ENCODE measurements at regions not wholly inside any gene's neighbourhood (a gene's known extent, or its start where the extent isn't known, plus 50 kb on each side); places are given as distances from the start of the nearest gene placed in this dataset.

- peak in 1 of 2 experiments; percentile 65 for DNase-seq (ENCODE audit: low read depth in 1 of 2, low spot score in 1 of 2)
- H3K27ac ChIP-seq (replicated peaks) = peak overlapping the region; percentile 61
- TF ChIP-seq CTCF (IDR thresholded peaks at IDR 0.05; ENCODE audit: insufficient read depth, low read length) (no peak), SPI1 (IDR thresholded peaks at IDR 0.05; ENCODE audit: borderline replicate concordance, low read depth) (peak; percentile 90)
- H3K4me3 ChIP-seq (replicated peaks; ENCODE audit: insufficient read depth, low read length) = no peak overlapping the region
- H3K27me3 ChIP-seq (ENCODE audit: insufficient read depth, poor library complexity, severe bottlenecking) = no peaks in the 10 kb centered on the region
Observed at GRCh38 chr11:35058669-35059434, 80.1 kb upstream of the CD44 start.

GRCh38 chr11:35061516-35062440 is 77.2 kb upstream of the CD44 start:
- H3K27ac ChIP-seq (replicated peaks) = no peak overlapping the region
- no peak for DNase-seq (ENCODE audit: low read depth in 1 of 2, low spot score in 1 of 2)
- TF ChIP-seq REST (IDR thresholded peaks at IDR 0.05; ENCODE audit: insufficient replicate concordance, low read depth) (no peak), CTCF (IDR thresholded peaks at IDR 0.05; ENCODE audit: insufficient read depth, low read length) (no peak), SPI1 (IDR thresholded peaks at IDR 0.05; ENCODE audit: borderline replicate concordance, low read depth) (no peak), POLR2AphosphoS5 (IDR thresholded peaks at IDR 0.05; ENCODE audit: low read depth) (no peak), GABPA (IDR thresholded peaks at IDR 0.05; ENCODE audit: low read depth) (no peak)
- H3K4me3 ChIP-seq (replicated peaks; ENCODE audit: insufficient read depth, low read length) = no peak overlapping the region
- H3K27me3 ChIP-seq (ENCODE audit: insufficient read depth, poor library complexity, severe bottlenecking) = no peaks in the 10 kb centered on the region

GRCh38 chr11:35063488-35063931 is 75.5 kb upstream of the CD44 start:
- Histone ChIP-seq H3K27ac (replicated peaks) (no peak overlapping the region), H3K4me3 (replicated peaks; ENCODE audit: insufficient read depth, low read length) (no peak overlapping the region), H3K27me3 (ENCODE audit: insufficient read depth, poor library complexity, severe bottlenecking) (no peaks in the 10 kb centered on the region)
- no peak for TF ChIP-seq GABPA (IDR thresholded peaks at IDR 0.05; ENCODE audit: low read depth)
- TF ChIP-seq SPI1 (IDR thresholded peaks at IDR 0.05; ENCODE audit: borderline replicate concordance, low read depth) = peak; percentile 45; the same call in 1 of the 2 replicates
- DNase-seq (ENCODE audit: low read depth in 1 of 2, low spot score in 1 of 2) = no peak

GRCh38 chr11:35064114-35064800 is 74.7 kb upstream of the CD44 start:
- H3K27ac ChIP-seq (replicated peaks) = no peak overlapping the region
- TF ChIP-seq REST (IDR thresholded peaks at IDR 0.05; ENCODE audit: insufficient replicate concordance, low read depth) (no peak), POLR2AphosphoS5 (IDR thresholded peaks at IDR 0.05; ENCODE audit: low read depth) (no peak), GABPA (IDR thresholded peaks at IDR 0.05; ENCODE audit: low read depth) (no peak), SPI1 (IDR thresholded peaks at IDR 0.05; ENCODE audit: borderline replicate concordance, low read depth) (no peak), CTCF (IDR thresholded peaks at IDR 0.05; ENCODE audit: insufficient read depth, low read length) (no peak)
- DNase-seq (ENCODE audit: low read depth in 1 of 2, low spot score in 1 of 2) = no peak
- H3K27me3 ChIP-seq (ENCODE audit: insufficient read depth, poor library complexity, severe bottlenecking) = no peaks in the 10 kb centered on the region
- H3K4me3 ChIP-seq (replicated peaks; ENCODE audit: insufficient read depth, low read length) = no peak overlapping the region
